Thoracic aorta (tissue), 2 donors: ENCODE measurements at regions not wholly inside any gene's neighbourhood (a gene's known extent, or its start where the extent isn't known, plus 50 kb on each side); places are given as distances from the start of the nearest gene placed in this dataset.

Source experiments
- ATAC-seq: fragments of 150-250 bp; one replicate; pipeline ENCODE4 v1.8.0; 2017; ENCODE audit warnings: low read depth; ENCODE audit not compliant: insufficient number of reproducible peaks, low FRiP score
- DNase-seq: peaks from one replicate; pipeline ENCODE4 v3.0.0-alpha.2; 2020; ENCODE audit warnings: low spot score
- H3K27ac ChIP-seq, 2 donors: fragments of 200-600 bp; sonication (generic); 1 replicate in 1 of 2; 2 replicates in 1 of 2; pipeline ENCODE4 v1.5.1; 2016; ENCODE audit warnings: mild to moderate bottlenecking in 2 of 2, moderate library complexity in 2 of 2
- H3K27me3 ChIP-seq: fragments of 200-600 bp; sonication (generic); replicated peaks from 2 replicates; pipeline ENCODE4 v1.6.0; 2016; ENCODE audit warnings: mild to moderate bottlenecking; ENCODE audit not compliant: insufficient read depth
- H3K36me3 ChIP-seq: fragments of 200-600 bp; sonication (generic); one replicate; pipeline ENCODE4 v1.5.1; 2016
- H3K4me1 ChIP-seq, 2 donors: fragments of 200-600 bp; sonication (generic); 1 replicate in 1 of 2; 2 replicates in 1 of 2; pipeline versions ENCODE4 v1.5.1 to v1.6.0; 2016; ENCODE audit warnings: low read depth in 2 of 2, mild to moderate bottlenecking in 1 of 2; ENCODE audit not compliant: control insufficient read depth in 1 of 2
- H3K4me3 ChIP-seq: fragments of 200-600 bp; sonication (generic); 2 replicates; pipeline ENCODE4 v1.5.1; 2016; ENCODE audit warnings: mild to moderate bottlenecking
- H3K9me3 ChIP-seq: fragments of 200-600 bp; sonication (generic); 2 replicates; pipeline ENCODE4 v1.5.1; 2016
- TF ChIP-seq, protein P1 (sequence below): fragments of 200-600 bp; sonication (generic); IDR thresholded peaks from one replicate; pipeline ENCODE4 v1.5.1; 2019; ENCODE audit warnings: antibody characterized with exemption

DNA sequence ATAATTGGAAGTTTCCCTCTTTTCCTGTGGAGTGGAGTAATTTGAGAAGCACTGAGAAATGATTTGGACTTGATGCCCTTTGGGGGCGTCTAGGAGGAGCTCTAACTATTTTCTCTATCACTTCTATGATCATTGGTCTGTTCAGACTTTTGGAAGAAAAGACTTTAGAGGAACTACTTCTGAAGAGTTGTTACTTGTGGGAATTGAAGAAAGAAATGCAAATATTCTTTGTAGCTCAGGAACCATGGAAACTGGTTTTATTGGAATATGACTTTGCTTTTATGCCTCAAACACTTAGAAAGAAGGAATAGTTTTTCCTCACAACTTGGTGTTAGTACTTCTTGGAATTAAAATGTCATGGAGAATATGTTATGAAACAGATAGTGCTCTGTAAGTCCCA, 122.0 kb upstream of the ALDH1A3 start:
- no peak overlapping the region for H3K27ac ChIP-seq
- H3K4me1 ChIP-seq: no peaks in the 10 kb centered on the region
- TF ChIP-seq, protein P1, sequence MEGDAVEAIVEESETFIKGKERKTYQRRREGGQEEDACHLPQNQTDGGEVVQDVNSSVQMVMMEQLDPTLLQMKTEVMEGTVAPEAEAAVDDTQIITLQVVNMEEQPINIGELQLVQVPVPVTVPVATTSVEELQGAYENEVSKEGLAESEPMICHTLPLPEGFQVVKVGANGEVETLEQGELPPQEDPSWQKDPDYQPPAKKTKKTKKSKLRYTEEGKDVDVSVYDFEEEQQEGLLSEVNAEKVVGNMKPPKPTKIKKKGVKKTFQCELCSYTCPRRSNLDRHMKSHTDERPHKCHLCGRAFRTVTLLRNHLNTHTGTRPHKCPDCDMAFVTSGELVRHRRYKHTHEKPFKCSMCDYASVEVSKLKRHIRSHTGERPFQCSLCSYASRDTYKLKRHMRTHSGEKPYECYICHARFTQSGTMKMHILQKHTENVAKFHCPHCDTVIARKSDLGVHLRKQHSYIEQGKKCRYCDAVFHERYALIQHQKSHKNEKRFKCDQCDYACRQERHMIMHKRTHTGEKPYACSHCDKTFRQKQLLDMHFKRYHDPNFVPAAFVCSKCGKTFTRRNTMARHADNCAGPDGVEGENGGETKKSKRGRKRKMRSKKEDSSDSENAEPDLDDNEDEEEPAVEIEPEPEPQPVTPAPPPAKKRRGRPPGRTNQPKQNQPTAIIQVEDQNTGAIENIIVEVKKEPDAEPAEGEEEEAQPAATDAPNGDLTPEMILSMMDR: no peak
- H3K36me3 ChIP-seq: no peaks in the 10 kb centered on the region
- no peak for DNase-seq
- no peak for ATAC-seq
- H3K27me3 ChIP-seq: no peaks in the 10 kb centered on the region
- H3K4me3 ChIP-seq: no peak overlapping the region
- no peaks in the 10 kb centered on the region for H3K9me3 ChIP-seq

DNA sequence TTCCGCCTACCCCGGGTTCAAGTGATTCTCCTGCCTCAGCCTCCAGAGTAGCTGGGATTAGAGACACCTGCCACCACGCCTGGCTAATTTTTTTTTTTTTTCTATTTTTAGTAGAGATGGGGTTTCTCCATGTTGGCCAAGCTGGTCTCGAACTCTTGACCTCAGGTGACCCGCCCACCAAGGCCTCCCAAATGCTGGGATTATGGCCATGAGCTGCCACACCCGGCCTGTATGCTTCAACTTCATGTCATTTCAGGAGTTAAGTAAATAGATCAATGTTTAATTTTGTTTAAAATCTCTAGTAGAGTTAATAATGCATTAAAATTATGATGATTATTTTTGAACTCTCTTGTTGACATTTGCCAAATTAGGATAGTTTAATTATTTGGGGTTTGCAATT, 121.1 kb upstream of the ALDH1A3 start:
- no peaks in the 10 kb centered on the region for H3K27me3 ChIP-seq

DNA sequence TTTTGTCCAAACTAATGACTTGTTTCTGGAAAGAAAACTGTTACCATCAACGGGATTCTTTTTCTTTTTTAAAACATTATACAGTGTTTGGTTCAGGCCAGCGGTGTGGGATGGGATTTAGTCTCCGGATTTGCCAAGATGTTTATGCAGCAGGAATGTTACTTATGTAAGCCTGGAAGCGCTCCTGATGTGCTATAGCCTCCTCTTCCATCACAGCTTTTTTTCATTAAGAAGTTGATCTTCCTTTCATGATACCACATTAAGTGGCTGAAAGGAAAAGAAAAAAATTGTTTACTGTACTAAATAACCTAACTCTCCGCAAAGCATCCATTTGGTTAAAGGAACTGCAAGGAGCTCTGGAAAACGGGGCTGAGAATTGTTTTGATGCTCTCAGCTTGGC, 120.5 kb upstream of the ALDH1A3 start:
- ATAC-seq (no peak), DNase-seq (no peak)
- Histone ChIP-seq H3K27me3 (no peaks in the 10 kb centered on the region), H3K36me3 (no peaks in the 10 kb centered on the region), H3K9me3 (no peaks in the 10 kb centered on the region), H3K4me1 (no peaks in the 10 kb centered on the region), H3K4me3 (no peak overlapping the region), H3K27ac (no peak overlapping the region)
- TF ChIP-seq, protein P1: no peak

More for the DNA sequence above, 121.1 kb upstream of the ALDH1A3 start:
- DNase-seq (no peak), ATAC-seq (no peak)
- Histone ChIP-seq H3K4me1 (no peaks in the 10 kb centered on the region), H3K27ac (no peak overlapping the region), H3K9me3 (no peaks in the 10 kb centered on the region), H3K4me3 (no peak overlapping the region), H3K36me3 (no peaks in the 10 kb centered on the region)
- TF ChIP-seq, protein P1: no peak

DNA sequence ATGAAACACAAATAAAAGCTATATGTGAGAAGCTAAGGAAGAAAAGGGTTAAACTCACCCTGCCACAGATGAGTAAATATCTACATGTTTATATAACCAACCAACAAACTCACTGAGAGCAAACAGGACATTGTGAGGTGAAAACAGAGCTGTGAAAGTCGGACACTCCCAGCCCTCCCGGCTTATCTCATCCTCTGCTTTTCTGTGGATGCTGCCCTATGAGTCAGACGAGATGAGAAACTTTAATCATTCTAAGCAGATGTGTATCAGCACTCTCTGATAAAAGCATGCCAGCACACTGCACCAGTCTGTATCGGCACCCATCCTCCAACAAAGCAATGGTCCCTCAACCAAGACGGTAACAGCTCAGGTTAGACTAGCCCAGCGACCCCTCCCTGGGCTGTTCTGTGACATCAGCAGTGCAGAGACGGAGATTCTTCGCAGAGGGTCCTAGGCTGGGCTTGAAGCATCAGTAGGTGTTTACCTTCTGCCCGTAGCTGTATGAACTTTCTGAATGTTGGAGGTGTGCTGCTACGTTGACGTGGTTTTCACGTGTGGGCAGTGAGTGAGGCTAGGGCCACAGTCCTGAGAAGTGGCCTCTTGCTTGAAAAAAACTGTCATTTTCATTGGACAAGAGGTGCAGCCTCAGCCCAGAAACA, 119.8 kb upstream of the ALDH1A3 start:
- TF ChIP-seq, protein P1: no peak
- no peak for ATAC-seq

DNA sequence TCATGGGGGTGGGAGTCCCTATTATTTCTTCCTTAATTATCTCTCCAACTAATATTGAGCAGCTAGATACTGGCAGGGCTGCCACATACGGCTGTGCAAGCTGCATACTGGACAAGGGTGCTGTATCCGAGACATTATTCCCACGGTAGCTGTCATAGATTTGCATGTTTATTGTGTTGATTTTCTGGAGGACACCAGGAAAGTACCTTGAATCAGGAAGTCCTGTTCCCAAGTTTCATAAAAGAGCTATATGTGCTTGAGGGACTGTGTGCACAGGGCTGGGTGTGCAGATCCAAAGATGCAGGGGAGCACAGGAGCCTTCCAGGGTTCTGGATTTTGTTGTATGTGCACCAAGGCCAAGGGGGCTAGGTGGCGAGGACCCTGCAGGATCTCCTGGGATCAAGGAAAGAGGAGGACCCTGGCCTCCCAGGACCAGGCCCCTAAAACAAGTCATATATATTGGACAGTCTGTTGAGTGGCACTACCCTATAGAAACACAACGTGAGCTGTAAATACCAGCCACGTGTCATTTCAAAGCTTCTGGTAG, 119.2 kb upstream of the ALDH1A3 start:
- ATAC-seq (no peak), DNase-seq (no peak)
- Histone ChIP-seq H3K4me1 (no peaks in the 10 kb centered on the region), H3K4me3 (no peak overlapping the region), H3K27ac (no peak overlapping the region), H3K27me3 (no peaks in the 10 kb centered on the region), H3K36me3 (no peaks in the 10 kb centered on the region), H3K9me3 (no peaks in the 10 kb centered on the region)
- TF ChIP-seq, protein P1: no peak

More for the DNA sequence above, 119.8 kb upstream of the ALDH1A3 start:
- no peaks in the 10 kb centered on the region for H3K36me3 ChIP-seq
- H3K27ac ChIP-seq: no peak overlapping the region
- no peaks in the 10 kb centered on the region for H3K27me3 ChIP-seq
- H3K9me3 ChIP-seq: no peaks in the 10 kb centered on the region
- no peak for DNase-seq
- no peak overlapping the region for H3K4me3 ChIP-seq
- no peaks in the 10 kb centered on the region for H3K4me1 ChIP-seq
